SJSA1 (cell line): ENCODE measurements at regions not wholly inside any gene's neighbourhood (a gene's known extent, or its start where the extent isn't known, plus 50 kb on each side); places are given as distances from the start of the nearest gene placed in this dataset.

Experiments
- DNase-seq, 2 experiments: peaks; one replicate each; pipeline ENCODE4 v3.0.0-alpha.2; 2015 to 2020; ENCODE audit warnings: low spot score in 2 of 2, low read depth in 1 of 2
- H3K27ac ChIP-seq: fragments of 250-450 bp; sonication (Bioruptor Pico); 2 replicates; pipeline ENCODE4 v1.5.1; 2020; ENCODE audit warnings: mild to moderate bottlenecking, moderate library complexity
- H3K27me3 ChIP-seq: fragments of 250-450 bp; sonication (Bioruptor Pico); replicated peaks from 2 replicates; pipeline ENCODE4 v1.5.1; 2020; ENCODE audit warnings: mild to moderate bottlenecking, moderate library complexity
- H3K36me3 ChIP-seq: fragments of 250-450 bp; sonication (Bioruptor Pico); 2 replicates; pipeline ENCODE4 v1.5.1; 2020; ENCODE audit warnings: mild to moderate bottlenecking
- H3K4me1 ChIP-seq: fragments of 250-450 bp; sonication (Bioruptor Pico); replicated peaks from 2 replicates; pipeline ENCODE4 v1.6.1; 2021; ENCODE audit warnings: mild to moderate bottlenecking
- H3K4me3 ChIP-seq: fragments of 250-450 bp; sonication (Bioruptor Pico); 2 replicates; pipeline ENCODE4 v1.5.1; 2020; ENCODE audit warnings: mild to moderate bottlenecking
- H3K9me3 ChIP-seq: fragments of 250-450 bp; sonication (Bioruptor Pico); replicated peaks from 2 replicates; pipeline ENCODE4 v1.5.1; 2020; ENCODE audit warnings: mild to moderate bottlenecking

DNA sequence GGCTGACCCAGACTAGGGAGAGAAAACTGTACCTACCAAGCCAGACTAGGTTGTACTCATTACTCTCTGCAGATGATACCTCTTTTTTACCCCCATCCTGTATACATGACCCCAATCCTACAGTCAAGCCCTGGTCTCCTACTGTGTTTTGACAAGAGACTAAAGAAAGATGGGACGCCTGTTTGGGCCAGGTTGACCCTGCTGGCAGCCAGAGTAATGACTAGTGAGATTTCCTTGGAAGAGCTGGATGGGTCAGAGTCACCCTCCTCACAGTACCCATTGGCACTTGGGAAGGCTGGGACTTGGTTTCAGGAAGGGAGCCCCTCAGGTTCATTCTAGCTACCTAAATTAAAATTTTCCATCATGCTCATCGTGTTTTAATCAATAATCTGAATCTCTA, 89.7 kb upstream of the NR4A3 start:
- Histone ChIP-seq H3K27me3 (no peaks in the 10 kb centered on the region), H3K36me3 (no peaks in the 10 kb centered on the region), H3K27ac (no peak overlapping the region), H3K4me1 (no peaks in the 10 kb centered on the region), H3K9me3 (no peaks in the 10 kb centered on the region), H3K4me3 (no peak overlapping the region)
- no peak for DNase-seq

DNA sequence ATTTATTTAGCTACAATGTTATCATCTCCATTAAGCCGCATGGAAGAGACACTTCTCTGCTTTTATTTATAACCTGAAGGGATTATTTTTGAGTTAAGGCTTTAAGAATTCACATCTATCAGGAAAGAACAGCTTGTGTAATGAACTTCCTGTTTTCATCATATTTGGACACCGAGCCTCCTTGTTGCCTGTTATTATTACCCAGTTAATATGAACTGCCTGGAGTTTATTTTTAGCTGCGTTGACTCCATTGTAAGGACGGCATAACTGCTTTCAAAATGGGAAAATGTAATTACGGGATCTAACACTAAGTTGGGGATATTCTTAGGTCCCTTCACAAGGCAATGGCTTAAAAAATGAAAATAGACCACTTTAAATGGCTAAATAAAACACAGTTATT, 89.0 kb upstream of the NR4A3 start:
- DNase-seq, result no peak
- H3K36me3 ChIP-seq, result no peaks in the 10 kb centered on the region
- no peaks in the 10 kb centered on the region for H3K27me3 ChIP-seq
- no peak overlapping the region for H3K4me3 ChIP-seq
- H3K4me1 ChIP-seq, result no peaks in the 10 kb centered on the region
- H3K9me3 ChIP-seq, result no peaks in the 10 kb centered on the region
- no peak overlapping the region for H3K27ac ChIP-seq

DNA sequence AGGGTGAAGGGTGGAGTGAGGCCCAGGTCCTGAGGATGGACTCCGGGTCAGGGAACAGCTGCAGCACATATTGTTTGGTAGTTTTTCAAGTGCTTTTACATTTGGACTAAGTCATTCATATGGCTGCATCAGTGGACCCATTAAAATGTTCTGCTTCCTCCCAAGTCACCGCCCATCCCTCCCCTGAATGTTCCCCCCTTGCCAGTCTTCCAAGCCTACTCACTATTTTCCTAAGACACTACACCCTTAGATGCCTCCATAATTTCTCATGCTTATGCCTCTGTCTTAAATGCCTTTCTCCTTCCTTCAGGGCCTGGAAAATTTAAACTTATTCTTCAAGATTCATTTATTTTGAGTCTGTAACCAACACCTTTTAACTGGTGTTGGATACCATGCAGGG, 86.6 kb upstream of the NR4A3 start:
- H3K36me3 ChIP-seq, result no peaks in the 10 kb centered on the region
- no peaks in the 10 kb centered on the region for H3K4me1 ChIP-seq
- H3K27ac ChIP-seq, result no peak overlapping the region
- H3K27me3 ChIP-seq, result no peaks in the 10 kb centered on the region
- H3K9me3 ChIP-seq, result no peaks in the 10 kb centered on the region
- H3K4me3 ChIP-seq, result no peak overlapping the region
- no peak for DNase-seq

DNA sequence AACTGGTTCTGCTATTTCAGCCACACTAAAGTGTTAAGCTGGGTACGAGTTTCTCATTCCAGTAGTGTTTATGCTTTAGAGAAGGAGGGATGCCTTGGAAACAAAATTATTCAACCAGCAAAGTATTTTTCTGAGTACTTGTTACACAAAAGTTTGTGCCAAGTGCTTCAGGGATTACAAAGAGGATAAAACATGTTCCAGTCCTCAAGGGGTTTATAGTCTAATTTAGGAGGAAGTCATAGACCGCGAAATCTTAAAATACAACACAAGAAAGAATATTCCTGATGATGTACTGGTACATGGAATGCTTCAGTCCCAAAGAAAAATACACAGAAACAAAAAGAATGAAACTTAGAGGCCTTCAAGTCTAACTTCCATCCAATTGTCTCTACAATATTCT, 85.4 kb upstream of the NR4A3 start:
- Histone ChIP-seq H3K36me3 (no peaks in the 10 kb centered on the region), H3K27me3 (0 out of 2 replicates have a peak, but pooled peaks cover 3% of the 10 kb centered on the region), H3K27ac (no peak overlapping the region), H3K9me3 (no peaks in the 10 kb centered on the region), H3K4me1 (no peaks in the 10 kb centered on the region), H3K4me3 (no peak overlapping the region)
- no peak for DNase-seq

DNA sequence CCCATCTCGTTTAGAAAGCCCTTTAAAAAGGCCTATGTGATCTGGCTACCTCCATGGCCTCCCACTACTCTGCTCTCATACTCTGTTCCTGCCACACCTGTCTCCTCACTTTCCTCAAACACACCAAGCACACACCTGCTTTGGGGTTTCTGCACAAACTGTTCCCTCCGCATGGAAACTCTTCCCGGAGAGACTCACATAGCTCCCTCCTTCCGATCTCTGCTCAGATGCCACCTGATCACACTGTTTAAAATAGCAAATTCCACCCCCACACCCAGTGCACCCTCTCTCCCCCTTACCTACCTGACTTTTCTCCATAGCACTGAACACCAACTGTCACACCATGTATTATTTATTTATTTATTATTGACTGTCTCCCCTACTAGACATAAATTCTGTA, 84.0 kb upstream of the NR4A3 start:
- H3K27me3 ChIP-seq, result 0 out of 2 replicates have a peak, but pooled peaks cover 3% of the 10 kb centered on the region
- no peak for DNase-seq
- H3K9me3 ChIP-seq, result no peaks in the 10 kb centered on the region
- no peak overlapping the region for H3K27ac ChIP-seq
- H3K4me3 ChIP-seq, result no peak overlapping the region
- H3K4me1 ChIP-seq, result no peaks in the 10 kb centered on the region
- H3K36me3 ChIP-seq, result no peaks in the 10 kb centered on the region

DNA sequence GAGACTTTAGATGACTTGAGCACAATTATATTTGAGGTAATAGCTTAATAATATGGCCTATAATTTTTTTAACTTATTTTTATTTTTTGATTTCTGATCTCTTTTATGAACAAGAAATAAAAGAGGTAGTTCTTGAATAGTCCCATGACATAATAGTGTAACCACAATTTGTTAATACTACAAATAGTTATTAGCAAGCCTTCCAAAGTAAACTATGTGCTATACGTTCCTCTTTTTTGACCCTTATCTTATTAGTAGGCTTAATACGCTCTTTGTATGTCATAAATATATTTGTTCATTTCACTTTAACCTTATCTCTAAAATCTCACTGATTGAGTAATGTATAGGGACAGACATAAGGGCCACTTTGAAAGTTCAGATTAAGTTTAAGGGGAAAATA, 78.7 kb upstream of the NR4A3 start:
- Histone ChIP-seq H3K36me3 (no peaks in the 10 kb centered on the region), H3K4me1 (no peaks in the 10 kb centered on the region), H3K9me3 (no peaks in the 10 kb centered on the region), H3K27ac (no peak overlapping the region), H3K4me3 (no peak overlapping the region), H3K27me3 (0 out of 2 replicates have a peak, but pooled peaks cover 11% of the 10 kb centered on the region)
- DNase-seq, result no peak

DNA sequence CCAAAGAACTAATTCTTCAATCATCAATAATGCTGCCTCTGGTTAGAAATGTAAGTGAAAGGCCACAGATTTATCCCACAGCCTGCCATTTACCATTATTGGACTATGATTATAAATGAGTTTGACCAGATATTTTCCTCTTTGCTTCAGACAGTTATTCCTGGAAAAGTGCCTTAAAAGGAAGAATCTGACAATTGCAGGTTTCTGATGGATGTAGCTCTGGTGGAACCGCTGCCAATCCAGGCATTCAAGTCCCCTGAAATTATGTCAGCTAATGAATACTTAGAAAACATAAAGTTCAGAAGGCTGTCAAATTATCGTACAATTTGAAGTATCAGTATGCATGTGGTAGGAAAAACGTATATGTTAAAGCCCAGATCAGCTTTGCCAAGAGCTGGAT, 78.2 kb upstream of the NR4A3 start:
- Histone ChIP-seq H3K9me3 (no peaks in the 10 kb centered on the region), H3K4me3 (no peak overlapping the region), H3K36me3 (no peaks in the 10 kb centered on the region), H3K27me3 (0 out of 2 replicates have a peak, but pooled peaks cover 11% of the 10 kb centered on the region), H3K27ac (no peak overlapping the region), H3K4me1 (no peaks in the 10 kb centered on the region)
- no peak for DNase-seq

DNA sequence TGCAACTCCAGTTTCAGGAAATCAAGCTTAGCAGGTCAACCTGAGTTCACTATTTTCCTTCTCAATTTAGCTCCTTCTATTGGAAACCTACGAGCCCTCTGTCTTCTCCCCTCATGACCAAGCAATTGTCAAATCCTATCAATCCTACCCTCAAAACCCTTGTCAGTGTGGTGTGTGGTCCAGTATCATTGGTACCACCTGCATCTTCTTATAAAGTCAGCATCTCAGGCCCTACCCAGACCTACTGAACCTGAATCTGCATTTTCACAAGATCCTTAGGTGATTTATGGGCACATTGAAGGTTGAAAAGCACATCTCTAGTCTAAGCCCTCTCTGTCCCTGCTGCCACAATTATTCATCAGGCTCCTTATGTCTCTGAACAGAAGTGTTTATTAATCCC, 77.6 kb upstream of the NR4A3 start:
- Histone ChIP-seq H3K27me3 (0 out of 2 replicates have a peak, but pooled peaks cover 11% of the 10 kb centered on the region), H3K36me3 (no peaks in the 10 kb centered on the region), H3K9me3 (no peaks in the 10 kb centered on the region), H3K4me1 (no peaks in the 10 kb centered on the region), H3K4me3 (no peak overlapping the region), H3K27ac (no peak overlapping the region)
- DNase-seq, result no peak

DNA sequence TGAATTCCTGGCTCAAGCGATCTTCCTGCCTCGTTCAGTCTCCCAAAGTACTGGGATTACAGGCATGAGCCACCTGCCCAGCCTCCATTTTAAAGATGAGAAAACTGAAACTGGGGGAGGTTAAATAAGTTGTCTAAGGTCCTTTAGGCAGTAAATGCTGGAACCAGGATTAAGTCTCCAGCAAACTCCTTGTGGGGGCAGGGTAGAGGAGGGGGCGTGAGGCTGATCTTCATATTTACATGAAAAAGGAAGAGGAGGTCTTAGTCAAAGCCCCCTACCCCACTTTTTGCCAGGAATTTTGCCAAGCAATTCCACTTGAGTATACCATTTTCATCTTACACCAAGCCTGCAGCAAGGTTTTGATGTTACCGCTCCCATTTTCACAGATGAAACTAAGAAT, 76.6 kb upstream of the NR4A3 start:
- no peaks in the 10 kb centered on the region for H3K9me3 ChIP-seq
- H3K36me3 ChIP-seq, result no peaks in the 10 kb centered on the region
- H3K4me3 ChIP-seq, result no peak overlapping the region
- 0 out of 2 replicates have a peak, but pooled peaks cover 11% of the 10 kb centered on the region for H3K27me3 ChIP-seq
- DNase-seq, result no peak
- no peak overlapping the region for H3K27ac ChIP-seq
- no peaks in the 10 kb centered on the region for H3K4me1 ChIP-seq

DNA sequence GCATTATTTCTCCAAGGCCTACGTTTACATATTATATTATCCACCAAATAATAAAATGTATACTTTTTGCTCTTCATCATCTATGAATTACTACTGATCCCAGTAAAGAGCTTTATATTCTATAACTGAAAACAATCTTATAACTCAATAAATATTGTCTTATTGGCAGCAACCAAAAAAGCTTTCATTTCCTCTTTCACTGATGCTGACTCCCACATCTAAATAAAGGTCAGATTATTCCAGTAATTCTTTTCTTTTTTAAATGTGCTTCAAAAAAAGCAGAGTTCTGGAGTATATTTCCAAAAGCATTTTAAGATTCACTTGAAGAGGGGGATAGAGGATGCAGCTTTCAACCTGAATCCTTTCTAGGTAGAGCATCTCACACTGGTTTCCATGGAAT, 75.3 kb upstream of the NR4A3 start:
- Histone ChIP-seq H3K36me3 (no peaks in the 10 kb centered on the region), H3K27ac (no peak overlapping the region), H3K4me1 (no peaks in the 10 kb centered on the region), H3K4me3 (no peak overlapping the region), H3K27me3 (0 out of 2 replicates have a peak, but pooled peaks cover 8% of the 10 kb centered on the region), H3K9me3 (no peaks in the 10 kb centered on the region)
- no peak for DNase-seq

DNA sequence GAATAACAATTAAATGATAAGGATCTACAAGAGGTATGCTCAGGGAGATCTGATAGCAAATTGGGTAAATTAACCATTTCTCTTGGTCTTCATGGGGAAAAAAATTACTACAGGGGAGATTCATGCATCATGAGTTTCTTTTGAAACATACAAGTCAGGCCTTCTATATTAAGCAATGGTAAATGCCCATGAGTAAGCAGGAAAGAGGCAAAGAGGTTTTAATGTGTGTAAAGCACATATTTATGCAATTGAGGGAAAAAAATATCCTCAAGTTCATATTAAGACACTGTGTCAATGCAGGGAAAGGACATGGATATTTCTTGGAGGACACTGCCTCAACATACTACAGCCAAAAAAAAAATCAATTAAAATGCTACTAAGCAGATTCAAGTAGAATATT, 73.4 kb upstream of the NR4A3 start:
- H3K27me3 ChIP-seq, result 0 out of 2 replicates have a peak, but pooled peaks cover 8% of the 10 kb centered on the region
- no peaks in the 10 kb centered on the region for H3K9me3 ChIP-seq
- no peak for DNase-seq
- H3K27ac ChIP-seq, result no peak overlapping the region
- no peak overlapping the region for H3K4me3 ChIP-seq
- H3K36me3 ChIP-seq, result no peaks in the 10 kb centered on the region
- H3K4me1 ChIP-seq, result no peaks in the 10 kb centered on the region

DNA sequence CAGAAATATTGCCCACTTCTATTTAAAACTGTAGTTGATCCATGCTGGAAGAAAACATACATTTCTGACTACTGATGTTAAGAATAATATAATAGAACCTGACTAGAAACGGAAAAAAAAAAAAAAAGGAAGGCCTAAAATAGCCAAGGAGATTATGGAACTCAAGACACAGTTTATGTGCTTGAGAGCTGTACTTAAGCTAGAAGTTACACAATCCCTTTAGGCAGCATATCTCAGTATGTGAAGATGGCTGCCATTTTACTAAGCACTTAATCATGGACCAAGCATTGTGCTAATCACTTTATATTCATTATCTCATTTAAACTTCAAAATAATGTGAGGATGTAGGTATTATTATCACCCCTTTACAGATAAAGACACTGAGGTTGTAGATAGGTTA, 73.0 kb upstream of the NR4A3 start:
- no peak overlapping the region for H3K27ac ChIP-seq
- H3K36me3 ChIP-seq, result no peaks in the 10 kb centered on the region
- H3K4me3 ChIP-seq, result no peak overlapping the region
- H3K27me3 ChIP-seq, result 0 out of 2 replicates have a peak, but pooled peaks cover 8% of the 10 kb centered on the region
- no peaks in the 10 kb centered on the region for H3K9me3 ChIP-seq
- DNase-seq, result no peak
- no peaks in the 10 kb centered on the region for H3K4me1 ChIP-seq

DNA sequence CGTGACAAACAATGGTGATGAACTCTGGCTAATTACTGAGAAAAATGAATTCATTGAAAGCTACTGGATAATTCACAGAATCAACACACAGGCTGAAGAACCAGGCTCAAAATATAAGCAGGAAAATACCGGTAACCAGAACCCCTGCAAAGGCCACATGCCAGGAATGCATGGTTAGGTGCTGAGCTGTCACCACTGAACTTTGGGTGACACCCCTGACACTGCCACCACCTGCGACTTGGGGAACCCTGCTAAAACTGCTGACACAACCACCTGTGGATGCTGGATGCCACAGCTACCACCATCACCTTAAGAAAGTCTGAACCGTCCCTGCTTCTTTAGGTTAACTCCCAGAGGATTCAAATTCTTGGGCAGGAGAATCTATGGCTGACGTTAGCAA, 72.0 kb upstream of the NR4A3 start:
- Histone ChIP-seq H3K36me3 (no peaks in the 10 kb centered on the region), H3K4me1 (no peaks in the 10 kb centered on the region), H3K9me3 (no peaks in the 10 kb centered on the region), H3K4me3 (no peak overlapping the region), H3K27ac (no peak overlapping the region), H3K27me3 (0 out of 2 replicates have a peak, but pooled peaks cover 8% of the 10 kb centered on the region)
- DNase-seq, result no peak

DNA sequence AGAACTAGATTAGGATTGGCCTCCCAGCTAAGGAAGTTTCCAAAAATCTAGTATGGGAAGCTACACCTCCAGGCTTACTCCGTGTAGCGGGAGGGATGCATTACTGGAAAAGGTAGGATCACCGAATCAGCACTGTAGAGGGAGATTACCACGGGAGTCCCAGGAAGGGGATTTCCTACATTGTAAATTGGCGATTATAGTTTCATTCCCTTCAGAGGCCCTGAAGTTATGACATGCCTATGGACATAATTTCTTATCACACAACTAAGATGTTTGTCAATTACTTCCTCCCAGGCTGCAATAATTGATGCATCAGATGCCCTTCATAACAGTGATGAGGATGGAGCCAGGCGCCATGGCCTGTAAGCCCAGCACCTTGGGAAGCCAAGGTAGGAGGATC, 71.2 kb upstream of the NR4A3 start:
- Histone ChIP-seq H3K27me3 (0 out of 2 replicates have a peak, but pooled peaks cover 8% of the 10 kb centered on the region), H3K4me3 (no peak overlapping the region), H3K9me3 (no peaks in the 10 kb centered on the region), H3K27ac (no peak overlapping the region), H3K4me1 (no peaks in the 10 kb centered on the region), H3K36me3 (no peaks in the 10 kb centered on the region)
- no peak for DNase-seq

DNA sequence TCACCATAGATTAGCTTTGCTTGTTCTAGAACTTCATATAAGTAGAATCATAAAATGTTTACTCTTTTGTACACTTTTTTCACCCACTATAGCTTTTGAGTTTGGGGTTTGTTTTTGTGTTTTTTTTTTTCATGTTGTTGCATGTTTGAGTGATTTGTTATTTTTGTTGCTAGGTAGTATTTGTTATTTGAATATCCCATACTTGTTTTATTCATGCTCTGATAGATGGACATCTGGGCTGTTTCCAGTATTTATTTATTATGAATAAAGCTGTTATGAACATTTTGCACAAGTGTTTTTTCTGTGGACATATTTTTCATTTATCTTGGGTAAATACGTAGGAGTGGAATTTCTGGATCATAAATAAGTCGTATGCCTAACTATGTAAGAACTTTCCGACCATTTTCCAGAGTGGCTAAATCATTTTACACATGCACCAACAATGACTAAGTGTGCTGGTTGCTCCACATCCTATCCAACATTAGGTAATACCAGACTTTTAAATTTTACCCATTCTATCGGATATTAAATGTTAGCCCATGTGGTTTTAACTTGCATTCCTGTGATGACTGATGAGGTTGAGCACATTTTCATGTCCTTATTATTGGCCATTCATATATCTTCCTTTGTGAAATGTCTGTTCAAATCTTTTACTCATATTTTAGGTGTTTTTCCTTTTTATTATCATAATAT, 69.1 kb upstream of the NR4A3 start:
- H3K4me3 ChIP-seq, result no peak overlapping the region
- H3K36me3 ChIP-seq, result no peaks in the 10 kb centered on the region
- H3K4me1 ChIP-seq, result no peaks in the 10 kb centered on the region
- H3K9me3 ChIP-seq, result no peaks in the 10 kb centered on the region
- no peak for DNase-seq
- H3K27ac ChIP-seq, result no peak overlapping the region
- no peaks in the 10 kb centered on the region for H3K27me3 ChIP-seq
